KBM-7 (cell line): ENCODE measurements at regions not wholly inside any gene's neighbourhood (a gene's known extent, or its start where the extent isn't known, plus 50 kb on each side); places are given as distances from the start of the nearest gene placed in this dataset.

ENCODE experiments used
- DNase-seq: peaks from one replicate; pipeline ENCODE4 v3.0.0-alpha.2; 2015
- in situ Hi-C: fragments of 300-500 bp; cut with MboI; formaldehyde crosslinking; loops from 2 replicates; pipeline ENCODE4 v1.14.3; 2020; ENCODE audit warnings: low sequenced_read_pairs, low pct_unique_long_range_greater_than_20kb, mixed read lengths

DNA sequence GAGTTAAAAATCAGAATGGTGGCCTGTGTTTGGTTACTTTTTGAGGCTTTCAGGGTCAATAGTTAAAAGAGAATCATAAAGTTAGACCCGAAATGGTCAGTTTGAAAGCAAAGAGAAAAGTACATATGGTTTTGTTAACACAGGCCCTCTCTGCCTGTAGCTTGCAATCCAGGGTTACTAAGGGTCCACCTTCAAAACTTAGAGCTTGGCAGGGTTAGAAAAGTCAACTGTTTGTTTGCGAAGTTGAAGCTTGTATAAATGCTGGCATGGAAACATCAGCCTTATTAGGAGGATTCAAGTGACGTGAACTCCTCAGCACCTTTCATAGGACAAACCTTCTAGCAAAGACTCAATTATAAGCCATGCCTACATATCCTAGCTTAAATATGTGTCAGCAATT, 196.3 kb upstream of the SEMA3A start:
- in situ Hi-C loops, result no loop called here
- no peak for DNase-seq

DNA sequence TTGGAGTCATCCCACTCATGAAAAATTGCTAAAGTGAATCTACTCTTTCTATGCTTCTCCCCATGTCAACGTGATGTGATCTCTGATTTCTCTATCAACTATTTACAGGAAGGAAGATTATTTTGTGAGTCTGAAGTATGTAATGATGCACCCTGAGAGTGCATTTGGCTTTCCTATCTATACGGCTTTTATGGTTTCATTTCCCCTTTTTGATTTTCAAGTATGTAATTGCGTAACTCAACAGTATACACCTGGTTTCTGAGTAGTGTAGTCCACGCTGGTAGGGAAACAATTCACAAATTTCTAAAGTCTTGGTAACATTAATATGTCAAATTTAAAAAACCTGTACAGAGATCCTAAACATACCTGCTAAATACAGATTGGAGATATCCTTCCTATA, 194.7 kb upstream of the SEMA3A start:
- in situ Hi-C loops, result no loop called here
- DNase-seq, result peak; percentile 49

DNA sequence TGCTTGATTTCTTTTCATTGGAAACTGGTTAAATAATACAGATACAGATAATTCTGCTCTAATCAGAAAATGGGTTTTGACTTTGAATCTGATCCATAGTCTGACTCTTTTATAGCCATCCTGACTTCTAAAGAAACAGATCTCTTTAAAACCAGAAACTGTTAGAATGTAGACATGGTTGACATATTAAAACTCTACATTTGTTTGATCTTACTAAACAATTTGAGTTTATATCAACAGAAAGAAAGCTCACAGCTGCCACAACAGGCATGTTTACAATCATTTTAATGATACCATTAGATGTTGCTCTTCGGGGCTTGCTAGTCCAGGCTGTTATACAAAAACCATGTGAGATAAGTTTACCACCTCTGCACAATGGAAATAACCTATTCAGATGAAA, 193.0 kb upstream of the SEMA3A start:
- in situ Hi-C loops, result no loop called here
- no peak for DNase-seq

GRCh38 chr7:84384417-84384816, 189.8 kb upstream of the SEMA3A start:
- DNase-seq, result no peak
- in situ Hi-C loops, result no loop called here

DNA sequence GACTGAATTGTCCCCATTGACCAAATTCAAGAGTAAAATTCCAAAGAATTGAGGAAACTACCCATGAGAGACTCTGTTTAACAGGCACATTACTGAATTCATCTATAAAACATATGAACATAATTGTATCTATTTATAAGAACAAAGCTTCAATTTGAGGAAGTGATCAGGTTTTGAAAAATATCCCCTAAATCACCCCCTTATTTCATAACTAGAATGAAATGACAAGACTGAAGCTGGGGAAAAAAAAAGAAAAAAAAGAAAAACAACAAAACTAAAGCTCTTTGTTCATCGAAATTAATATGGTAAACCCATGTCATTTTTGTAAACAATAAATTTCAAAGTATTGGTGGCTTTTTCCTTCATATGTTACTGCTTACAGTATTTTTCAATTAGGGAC, 184.9 kb upstream of the SEMA3A start:
- DNase-seq, result no peak
- in situ Hi-C loops, result no loop called here

DNA sequence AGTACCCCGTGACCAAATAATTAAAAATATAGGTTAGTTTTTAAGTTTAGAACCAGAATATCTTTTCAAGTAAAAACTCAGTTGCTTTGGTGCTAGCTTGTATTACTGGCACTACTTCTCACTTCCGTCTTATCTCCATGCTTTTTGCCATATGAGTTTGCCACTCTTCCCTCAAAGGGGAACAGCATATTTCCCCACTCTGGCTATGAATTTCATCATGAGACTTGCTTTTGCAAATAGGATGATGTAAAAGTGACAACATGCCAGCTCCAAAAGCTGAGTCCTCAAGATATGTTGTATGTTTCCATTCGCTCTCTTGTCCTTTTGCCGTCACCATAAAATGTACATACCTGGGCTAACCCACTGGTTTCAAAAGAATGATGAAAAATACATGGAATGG, 178.1 kb upstream of the SEMA3A start:
- DNase-seq, result no peak

GRCh38 chr7:84372155-84372621, 177.6 kb upstream of the SEMA3A start:
- DNase-seq, result no peak
- in situ Hi-C loops, result no loop called here

More for the DNA sequence above, 178.1 kb upstream of the SEMA3A start:
- in situ Hi-C loops, result no loop called here

DNA sequence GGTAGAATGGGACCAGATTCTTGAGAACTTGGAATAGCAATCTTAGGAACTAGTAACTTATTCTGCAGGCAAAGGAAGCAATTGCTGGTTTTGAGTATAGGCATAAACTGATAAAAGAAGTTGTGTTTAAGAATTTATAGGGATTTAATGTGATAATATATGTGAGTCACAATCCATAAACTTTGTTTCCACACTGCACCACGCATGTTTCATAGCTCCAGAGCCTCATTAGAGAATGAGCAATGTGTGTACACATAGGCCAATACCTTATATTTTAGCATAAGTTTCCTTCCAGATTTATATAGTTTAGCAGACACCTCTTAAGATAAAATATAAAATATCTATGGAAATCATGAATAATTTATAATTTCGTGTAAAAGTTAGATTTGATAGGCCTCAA, 175.5 kb upstream of the SEMA3A start:
- in situ Hi-C loops, result no loop called here
- no peak for DNase-seq

- DNase-seq, result no peak
- in situ Hi-C loops, result no loop called here
These were observed 173.5 kb upstream of the SEMA3A start for GRCh38 chr7:84368122-84368521.

DNA sequence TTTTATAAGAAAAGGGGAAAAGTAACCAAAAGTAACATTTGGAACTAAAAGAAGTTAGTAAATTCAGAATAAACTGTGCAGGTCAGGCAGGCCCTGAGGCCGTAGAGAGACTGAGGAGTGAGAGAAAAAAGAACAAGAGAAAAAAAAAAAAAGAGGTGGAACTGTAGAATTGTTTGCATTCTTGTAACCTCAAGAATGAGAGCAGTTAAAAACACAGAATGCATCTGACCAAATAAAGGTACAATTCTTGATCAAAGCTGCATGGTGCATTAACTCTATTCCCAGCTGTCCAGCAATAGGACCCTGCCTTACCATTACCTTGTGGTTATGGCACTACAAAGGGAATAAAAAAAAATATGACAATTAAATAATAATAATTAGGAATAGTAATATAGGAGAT, 170.1 kb upstream of the SEMA3A start:
- DNase-seq, result no peak
- in situ Hi-C loops, result no loop called here

DNA sequence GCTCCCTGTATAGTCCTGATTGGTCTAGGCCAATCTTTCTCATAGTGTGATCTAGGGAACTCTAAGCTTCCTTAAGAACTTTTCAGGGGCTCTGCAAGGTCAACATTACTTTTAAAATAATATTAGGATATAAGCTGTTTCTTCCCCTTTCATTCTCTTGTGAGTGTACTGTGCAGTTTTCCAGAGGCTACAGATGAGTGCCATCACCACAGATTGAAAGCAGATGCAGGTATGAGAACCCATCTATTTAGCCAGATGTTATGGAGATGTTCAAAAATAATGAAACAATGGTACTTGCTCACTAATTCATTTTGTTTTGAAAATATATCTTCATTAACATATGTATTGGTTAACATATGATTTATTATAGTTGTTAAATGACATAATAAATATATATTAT, 169.2 kb upstream of the SEMA3A start:
- in situ Hi-C loops, result no loop called here
- no peak for DNase-seq

DNA sequence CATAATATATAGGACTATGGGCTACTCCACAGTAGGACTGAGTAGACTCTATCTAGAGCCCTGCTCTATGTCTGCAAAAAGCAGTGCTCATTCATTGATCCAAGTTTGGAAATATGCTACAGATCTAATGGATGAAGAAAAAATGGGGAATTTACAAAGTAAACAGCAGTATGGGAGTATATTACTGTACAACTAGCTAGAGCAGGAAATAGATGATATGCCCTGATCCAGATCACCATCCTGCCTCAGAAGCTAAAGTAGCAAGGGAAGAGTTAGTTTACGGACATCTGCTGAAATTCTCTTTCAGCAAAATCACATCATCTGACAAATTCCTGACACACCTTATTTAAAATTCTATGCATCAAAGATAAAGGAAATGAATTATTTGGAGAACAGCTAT, 168.2 kb upstream of the SEMA3A start:
- in situ Hi-C loops, result no loop called here
- DNase-seq, result no peak

GRCh38 chr7:84362360-84362759, 167.8 kb upstream of the SEMA3A start:
- in situ Hi-C loops, result no loop called here
- DNase-seq, result no peak

DNA sequence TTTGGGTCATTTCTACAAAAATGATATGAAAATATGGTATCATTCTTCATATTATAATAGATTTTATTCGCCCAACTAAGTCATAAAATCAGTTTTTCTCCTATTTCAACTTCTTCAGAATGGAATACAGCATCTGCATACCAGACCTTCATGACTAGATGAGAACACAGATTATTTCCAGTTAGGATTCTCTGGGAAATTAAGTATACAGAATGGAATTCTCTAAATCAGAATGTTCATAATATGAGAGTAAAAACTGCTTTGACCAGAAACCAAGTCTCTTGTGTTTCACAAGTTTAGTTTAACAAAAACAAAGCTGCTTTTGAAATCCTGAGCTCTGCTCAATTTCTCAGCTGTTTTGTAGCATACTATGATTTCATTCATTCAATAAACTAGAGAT, 160.3 kb upstream of the SEMA3A start:
- in situ Hi-C loops, result no loop called here
- no peak for DNase-seq

DNA sequence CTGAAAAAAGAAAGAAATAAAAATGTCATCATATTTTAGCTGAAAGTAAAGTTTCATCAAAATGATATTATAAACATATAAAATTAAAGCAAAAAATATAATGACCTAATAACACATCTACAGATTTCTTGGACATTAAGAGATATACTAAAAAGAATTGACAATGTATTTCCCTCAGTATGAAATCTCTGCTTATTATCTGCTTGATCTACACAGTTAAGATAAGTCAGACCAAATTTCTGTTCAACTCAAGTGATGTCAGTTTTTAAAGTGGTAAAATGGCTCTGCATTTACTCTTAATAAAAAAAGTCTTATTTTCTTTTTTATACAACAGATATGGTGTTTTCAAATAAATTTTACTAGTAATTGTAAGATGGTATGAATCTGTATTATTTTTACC, 159.4 kb upstream of the SEMA3A start:
- DNase-seq, result no peak
- in situ Hi-C loops, result no loop called here

DNA sequence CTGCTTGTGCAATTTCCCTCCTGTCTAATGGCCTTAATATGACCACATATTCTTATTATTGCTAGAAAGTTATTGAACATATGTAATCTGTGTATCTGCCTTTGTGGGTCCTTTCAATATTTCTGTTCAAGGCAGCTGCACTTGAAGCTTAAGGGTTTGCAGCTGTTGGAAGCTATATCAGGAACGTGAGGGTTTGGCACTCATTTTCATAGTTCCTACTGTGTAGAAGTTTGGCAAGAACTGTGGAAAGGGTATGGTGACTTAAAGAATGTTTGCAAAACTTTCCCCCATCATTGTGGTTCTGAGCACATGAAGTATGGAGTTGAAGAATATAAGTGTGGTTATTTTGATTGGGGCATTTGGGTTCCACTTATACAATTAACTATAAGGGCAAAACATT, 144.7 kb upstream of the SEMA3A start:
- in situ Hi-C loops, result no loop called here
- no peak for DNase-seq

- no peak for DNase-seq
- in situ Hi-C loops, result no loop called here
These were observed 142.8 kb upstream of the SEMA3A start for GRCh38 chr7:84337429-84337828.

DNA sequence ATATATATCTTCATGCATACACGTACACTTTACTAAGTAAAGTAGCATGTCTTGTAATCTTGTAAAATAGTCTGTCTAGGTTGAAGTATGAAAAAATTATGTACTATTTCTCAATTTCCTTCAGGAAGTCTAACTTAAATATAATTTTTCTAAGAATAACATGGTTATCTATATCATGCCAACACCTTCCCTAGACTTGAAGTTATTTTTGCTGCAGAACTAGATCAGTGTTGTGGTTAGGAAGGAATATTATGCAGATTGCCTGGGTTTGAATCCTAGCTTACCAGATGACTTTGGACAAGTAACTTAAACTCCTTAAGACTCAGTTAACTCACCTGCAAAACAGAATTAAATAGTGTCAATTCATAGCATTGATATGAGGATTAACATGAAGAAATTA, 142.2 kb upstream of the SEMA3A start:
- in situ Hi-C loops, result no loop called here
- DNase-seq, result no peak

GRCh38 chr7:84336303-84336702, 141.7 kb upstream of the SEMA3A start:
- in situ Hi-C loops, result no loop called here
- peak; percentile 62 for DNase-seq

DNA sequence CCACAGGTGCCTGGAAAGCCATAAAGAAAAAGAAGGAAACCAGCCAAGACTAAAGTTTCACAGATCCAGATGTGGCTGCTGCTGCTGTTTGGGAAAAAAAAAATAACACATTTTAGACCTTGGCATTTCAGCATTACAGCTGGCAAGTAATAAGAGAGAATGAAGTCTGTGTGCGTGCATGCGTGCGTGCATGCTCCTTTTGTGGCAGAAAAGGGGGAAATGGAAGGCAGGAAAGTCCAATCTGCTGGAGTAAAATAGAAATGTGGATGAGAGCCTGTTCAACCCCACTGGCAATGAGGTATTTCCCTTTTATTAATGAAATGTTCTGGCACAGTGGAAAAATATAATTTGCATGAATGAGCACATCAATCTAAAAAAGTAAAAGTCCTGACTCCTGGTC, 137.0 kb upstream of the SEMA3A start:
- DNase-seq, result no peak
- in situ Hi-C loops, result no loop called here

DNA sequence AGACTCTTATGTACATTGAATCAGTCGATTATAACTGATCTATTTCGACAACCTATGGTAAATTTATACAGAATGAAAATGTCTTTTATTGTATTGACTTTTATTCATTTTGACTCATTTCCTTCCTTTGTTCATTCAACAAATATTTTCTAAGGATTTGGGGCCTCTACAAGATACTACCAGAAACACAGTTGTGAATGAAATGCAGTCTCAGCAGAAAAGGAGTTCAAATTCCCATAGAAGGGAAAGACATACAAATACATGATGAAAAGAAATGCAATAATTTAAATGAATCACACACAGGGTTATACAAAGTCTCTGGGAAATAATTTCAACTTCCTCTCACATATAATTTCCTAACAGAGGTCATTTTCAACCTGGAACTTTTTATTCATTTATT, 134.0 kb upstream of the SEMA3A start:
- no peak for DNase-seq
- in situ Hi-C loops, result no loop called here

DNA sequence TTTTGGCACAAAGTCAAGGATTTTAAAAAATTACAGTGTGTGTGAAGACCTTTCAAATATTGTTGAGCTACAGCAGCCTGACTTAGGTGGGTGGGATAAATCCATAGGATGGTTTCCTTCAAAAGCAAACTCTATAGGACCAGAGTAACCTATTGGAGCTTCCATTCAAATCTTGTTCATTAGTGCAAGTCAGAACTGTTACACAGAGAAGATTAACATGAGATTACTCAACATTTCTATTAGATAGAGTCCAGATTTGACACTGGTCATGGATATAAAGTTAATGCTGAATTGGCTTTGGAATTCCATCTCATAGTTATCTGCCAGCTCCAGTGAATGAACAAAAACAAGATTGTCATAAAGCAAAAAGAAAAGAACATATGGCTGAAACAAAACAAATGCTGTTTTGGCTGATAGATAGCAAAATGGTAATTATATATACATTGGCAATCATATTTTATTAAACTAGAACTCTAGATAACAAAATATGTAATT, 129.6 kb upstream of the SEMA3A start:
- in situ Hi-C loops, result no loop called here
- DNase-seq, result no peak
